Endothelial cell of umbilical vein (primary cell): ENCODE measurements at regions not wholly inside any gene's neighbourhood (a gene's known extent, or its start where the extent isn't known, plus 50 kb on each side); places are given as distances from the start of the nearest gene placed in this dataset.
"Not testable (repeated sequence)": the region's sequence is repeated elsewhere in the genome, so short reads cannot be mapped to it uniquely, and the experiment has no call there.

Source experiments
- BruUV-seq: library from RNA; stranded (reverse); fragments of 400-500 nt; replicated peaks from 2 replicates; lab custom pipeline; 2021; lab: Mats Ljungman, UMichigan
- CTCF ChIA-PET: fragments of 300-600, 350-600 bp; sonication (Branson Sonifier 250); formaldehyde crosslinking; loops from one replicate; lab custom pipeline; 2021; ENCODE audit warnings: antibody characterized with exemption, inconsistent platforms; lab: Charles Lee
- POLR2A ChIA-PET: fragments of 300-600, 350-600 bp; sonication (Branson Sonifier 250); formaldehyde crosslinking; loops from one replicate; lab custom pipeline; 2021; ENCODE audit warnings: antibody characterized with exemption, inconsistent platforms; lab: Charles Lee
- DNase-seq: peaks from one replicate; pipeline ENCODE4 v3.0.0-alpha.2; 2011; ENCODE audit warnings: low read depth, low spot score
- FAIRE-seq: peaks from 2 replicates; lab custom pipeline; 2011; peaks lifted over from hg19 to GRCh38; lab: Jason Lieb, UNC
- H2AFZ ChIP-seq: 2 replicates; pipeline ENCODE4 v1.6.0; 2012; ENCODE audit warnings: low read depth, low read length, control low read depth, inconsistent platforms
- H3K27ac ChIP-seq: 2 replicates; pipeline ENCODE4 v1.5.1; 2011; ENCODE audit warnings: low read depth, mild to moderate bottlenecking, control low read depth, low read length, moderate library complexity; ENCODE audit not compliant: insufficient read depth
- H3K27me3 ChIP-seq, 2 experiments: 2 replicates each; pipeline versions ENCODE4 v1.6.0 to v1.6.1; 2011; ENCODE audit warnings: low read length in 2 of 2, mixed read lengths in 1 of 2; ENCODE audit not compliant: control insufficient read depth in 2 of 2, insufficient read depth in 2 of 2
- H3K36me3 ChIP-seq, 2 experiments: 2 replicates in 1 of 2; 3 replicates in 1 of 2; pipeline ENCODE4 v1.5.1; 2011; ENCODE audit warnings: low read length in 2 of 2, mild to moderate bottlenecking in 1 of 2, moderate library complexity in 1 of 2; ENCODE audit not compliant: control insufficient read depth in 2 of 2, insufficient read depth in 2 of 2; ENCODE audit errors: extremely low read depth in 1 of 2
- H3K4me1 ChIP-seq: 3 replicates; pipeline ENCODE4 v1.5.1; 2011; ENCODE audit warnings: mild to moderate bottlenecking, low read length; ENCODE audit not compliant: control insufficient read depth, insufficient read depth; ENCODE audit errors: extremely low read depth
- H3K4me2 ChIP-seq: 2 replicates; pipeline ENCODE4 v1.6.1; 2011; ENCODE audit warnings: low read length, control low read depth, mixed read lengths; ENCODE audit not compliant: insufficient read depth
- H3K4me3 ChIP-seq, 3 experiments: fragments of 200-600 bp in 1 of 3; sonication (generic), shearing (Covaris generic) in 1 of 3; replicated peaks in 1 of 3; 2 replicates each; pipeline ENCODE4 v1.5.1; 2011 to 2016; ENCODE audit warnings: control low read depth in 3 of 3, low read length in 3 of 3, mild to moderate bottlenecking in 2 of 3, inconsistent platforms in 1 of 3, low read depth in 1 of 3, moderate library complexity in 1 of 3; ENCODE audit not compliant: insufficient read depth in 1 of 3
- H3K79me2 ChIP-seq: 2 replicates; pipeline ENCODE4 v1.6.0; 2012; ENCODE audit warnings: low read length, inconsistent platforms; ENCODE audit not compliant: control insufficient read depth, insufficient read depth
- H3K9ac ChIP-seq: replicated peaks from 2 replicates; pipeline ENCODE3; 2011; ENCODE audit warnings: low read length, control low read depth; ENCODE audit not compliant: insufficient read depth; ENCODE audit errors: extremely low read depth
- H3K9me1 ChIP-seq: replicated peaks from 3 replicates; pipeline ENCODE4 v1.6.0; 2011; ENCODE audit warnings: mild to moderate bottlenecking, low read length; ENCODE audit not compliant: control insufficient read depth, insufficient read depth; ENCODE audit errors: extremely low read depth
- H3K9me3 ChIP-seq: replicated peaks from 2 replicates; pipeline ENCODE4 v1.5.1; 2012; ENCODE audit warnings: low read length, inconsistent platforms; ENCODE audit not compliant: control insufficient read depth, insufficient read depth
- H4K20me1 ChIP-seq: replicated peaks from 2 replicates; pipeline ENCODE3; 2011; ENCODE audit warnings: mild to moderate bottlenecking, low read length; ENCODE audit not compliant: control insufficient read depth, insufficient read depth; ENCODE audit errors: extremely low read depth
- CTCF ChIP-seq, 2 donors: IDR thresholded peaks; 1 replicate in 1 of 2; 2 replicates in 1 of 2; pipeline ENCODE4 v1.5.1; 2011; ENCODE audit warnings: low read length in 2 of 2, mild to moderate bottlenecking in 2 of 2, moderate library complexity in 2 of 2, control low read depth in 1 of 2, inconsistent platforms in 1 of 2, low read depth in 1 of 2; ENCODE audit not compliant: insufficient read depth in 1 of 2; ENCODE audit errors: extremely low read depth in 1 of 2
- EZH2 ChIP-seq: IDR thresholded peaks from 2 replicates; pipeline ENCODE4 v1.6.1; 2012; ENCODE audit warnings: borderline replicate concordance, low read depth, mild to moderate bottlenecking, moderate library complexity, low read length, inconsistent platforms; ENCODE audit not compliant: severe bottlenecking
- FOS ChIP-seq: IDR thresholded peaks from 2 replicates; pipeline ENCODE4 v1.6.1; 2011; ENCODE audit warnings: mild to moderate bottlenecking, low read length, moderate library complexity, borderline replicate concordance; ENCODE audit not compliant: insufficient read depth
- GATA2 ChIP-seq: IDR thresholded peaks from 2 replicates; pipeline ENCODE4 v1.7.0; 2011; ENCODE audit warnings: low read depth, mild to moderate bottlenecking, moderate library complexity, mixed read lengths, low read length; ENCODE audit not compliant: insufficient read length, insufficient read depth
- JUN ChIP-seq: IDR thresholded peaks from 2 replicates; pipeline ENCODE4 v1.6.1; 2011; ENCODE audit warnings: borderline replicate concordance, low read depth; ENCODE audit not compliant: insufficient read length, insufficient read depth
- MAX ChIP-seq: IDR thresholded peaks from 2 replicates; pipeline ENCODE4 v1.6.1; 2011; ENCODE audit not compliant: insufficient read depth, insufficient read length
- MYC ChIP-seq: IDR thresholded peaks from one replicate; pipeline ENCODE4 v1.6.1; 2011; ENCODE audit warnings: mild to moderate bottlenecking, low read depth, low read length
- POLR2A ChIP-seq: IDR thresholded peaks from 2 replicates; pipeline ENCODE4 v1.6.1; 2012; ENCODE audit warnings: low read depth, mild to moderate bottlenecking, control low read depth, low read length
- POLR2AphosphoS5 ChIP-seq: IDR thresholded peaks from 2 replicates; pipeline ENCODE4 v1.6.1; 2012; ENCODE audit warnings: low read depth, mild to moderate bottlenecking, control low read depth, low read length, moderate library complexity; ENCODE audit not compliant: insufficient read depth
- dilution Hi-C: fragments of 300-500 bp; cut with MboI; formaldehyde crosslinking; loops from one replicate; pipeline ENCODE4 v1.15.0; 2019; ENCODE audit warnings: low sequenced_read_pairs; ENCODE audit not compliant: extremely low pct_ligation_motif_present
- intact Hi-C: fragments of 100-400 bp; cut with micrococcal nuclease; formaldehyde crosslinking; loops from one replicate; pipeline ENCODE4 v1.10.0; 2022

GRCh38 chr12:131247875-131248274, 294.2 kb downstream of the ADGRD1 start:
- H4K20me1 ChIP-seq, H3K36me3 ChIP-seq, H3K9me3 ChIP-seq, H3K9ac ChIP-seq, POLR2A ChIA-PET, H3K27ac ChIP-seq, H3K27me3 ChIP-seq, dilution Hi-C loops, H3K4me3 ChIP-seq, H3K4me1 ChIP-seq, H3K4me2 ChIP-seq, intact Hi-C loops, CTCF ChIA-PET, H3K79me2 ChIP-seq, H2AFZ ChIP-seq, H3K9me1 ChIP-seq, BruUV-seq, FAIRE-seq, DNase-seq: not testable (repeated sequence)

GRCh38 chr12:131249246-131250027, 295.7 kb downstream of the ADGRD1 start:
- Histone ChIP-seq H3K79me2 (no peaks in the 10 kb centered on the region), H2AFZ (no peak overlapping the region), H3K4me1 (no peaks in the 10 kb centered on the region), H3K4me3 (no peak overlapping the region), H3K9ac (no peak overlapping the region), H3K27me3 (no peaks in the 10 kb centered on the region), H3K9me3 (peaks cover 2% of the 10 kb centered on the region), H3K4me2 (no peak overlapping the region), H3K27ac (no peak overlapping the region), H3K36me3 (no peaks in the 10 kb centered on the region), H3K9me1 (no peaks in the 10 kb centered on the region), H4K20me1 (no peaks in the 10 kb centered on the region)
- CTCF ChIA-PET: interaction anchor here (0.6 kb wide), 1 partner anchor 301 kb away, joined by 3 read pairs; no protein-coding TSS in a partner anchor
- dilution Hi-C loops: no loop called here
- intact Hi-C loops: no loop called here
- FAIRE-seq: no peak
- TF ChIP-seq CTCF (IDR thresholded peaks at IDR 0.05; ENCODE audit: extremely low read depth in 1 of 2, insufficient read depth in 1 of 2, low read depth in 1 of 2, low read length in 2 of 2): no peak
- TF ChIP-seq EZH2: no peak
- no peak for TF ChIP-seq MAX
- TF ChIP-seq JUN: no peak
- TF ChIP-seq POLR2A: no peak
- no peak for TF ChIP-seq GATA2
- no peak for TF ChIP-seq FOS
- TF ChIP-seq MYC: no peak
- no peak for TF ChIP-seq POLR2AphosphoS5
- no TSS peak for BruUV-seq
- no peak for DNase-seq
- POLR2A ChIA-PET: no interaction called here
